Activated T-helper 1 cell treated with anti-CD3 and anti-CD28 coated beads, Interleukin-2, amount 50 U/mL, for 16 hours (primary cell): ENCODE measurements at regions not wholly inside any gene's neighbourhood (a gene's known extent, or its start where the extent isn't known, plus 50 kb on each side); places are given as distances from the start of the nearest gene placed in this dataset.

Experiments used
- DNase-seq, 2 donors: peaks; one replicate each; pipeline ENCODE4 v3.0.0-alpha.2; 2020; ENCODE audit warnings: low read depth in 1 of 2, low spot score in 1 of 2

- DNase-seq: no peak
These were observed 50.7 kb upstream of the AGBL1 start for GRCh38 chr15:86028961-86029360.
